ENCODE measurements at regions not wholly inside any gene's neighbourhood (a gene's known extent, or its start where the extent isn't known, plus 50 kb on each side); places are given as distances from the start of the nearest gene placed in this dataset.

GRCh38 chr9:108688051-108688450 is 167.7 kb downstream of the ACTL7B start:
- H3K4me2 ChIP-seq (ENCODE audit: low read length), result no peak overlapping the region
- intact Hi-C loops (cut with micrococcal nuclease), result no loop called here
- DNase-seq (no peak), ATAC-seq (no peak)
- H3K27ac ChIP-seq (ENCODE audit: low read length), result no peak overlapping the region
- no peaks in the 10 kb centered on the region for H3K36me3 ChIP-seq (ENCODE audit: low read depth, low read length)
- H3K9me3 ChIP-seq (ENCODE audit: low read length), result no peaks in the 10 kb centered on the region
- no peaks in the 10 kb centered on the region for H3K9me2 ChIP-seq (replicated peaks; ENCODE audit: low read length)
- TF ChIP-seq EZH2 (IDR thresholded peaks at IDR 0.05; ENCODE audit: low read length, unreplicated experiment), result no peak
- no peak for TF ChIP-seq EZH2phosphoT487 (IDR thresholded peaks at IDR 0.05; ENCODE audit: borderline replicate concordance, low read length)
- TF ChIP-seq, protein P1, sequence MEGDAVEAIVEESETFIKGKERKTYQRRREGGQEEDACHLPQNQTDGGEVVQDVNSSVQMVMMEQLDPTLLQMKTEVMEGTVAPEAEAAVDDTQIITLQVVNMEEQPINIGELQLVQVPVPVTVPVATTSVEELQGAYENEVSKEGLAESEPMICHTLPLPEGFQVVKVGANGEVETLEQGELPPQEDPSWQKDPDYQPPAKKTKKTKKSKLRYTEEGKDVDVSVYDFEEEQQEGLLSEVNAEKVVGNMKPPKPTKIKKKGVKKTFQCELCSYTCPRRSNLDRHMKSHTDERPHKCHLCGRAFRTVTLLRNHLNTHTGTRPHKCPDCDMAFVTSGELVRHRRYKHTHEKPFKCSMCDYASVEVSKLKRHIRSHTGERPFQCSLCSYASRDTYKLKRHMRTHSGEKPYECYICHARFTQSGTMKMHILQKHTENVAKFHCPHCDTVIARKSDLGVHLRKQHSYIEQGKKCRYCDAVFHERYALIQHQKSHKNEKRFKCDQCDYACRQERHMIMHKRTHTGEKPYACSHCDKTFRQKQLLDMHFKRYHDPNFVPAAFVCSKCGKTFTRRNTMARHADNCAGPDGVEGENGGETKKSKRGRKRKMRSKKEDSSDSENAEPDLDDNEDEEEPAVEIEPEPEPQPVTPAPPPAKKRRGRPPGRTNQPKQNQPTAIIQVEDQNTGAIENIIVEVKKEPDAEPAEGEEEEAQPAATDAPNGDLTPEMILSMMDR (conservative IDR thresholded peaks at IDR 0.05; ENCODE audit: low read depth, low read length), result no peak
- no peaks in the 10 kb centered on the region for H4K20me1 ChIP-seq (ENCODE audit: low read length)
- ChIA-PET CTCF (no interaction called here), POLR2A (ENCODE audit: unreplicated experiment) (no interaction called here)
- no TSS peak for BruUV-seq (replicated peaks)
- H3F3A ChIP-seq (ENCODE audit: low read length, unreplicated experiment), result no peaks in the 10 kb centered on the region
- no peak overlapping the region for H3K9ac ChIP-seq (ENCODE audit: low read length)
- H3K79me2 ChIP-seq (ENCODE audit: low read length), result no peaks in the 10 kb centered on the region
- H3K27me3 ChIP-seq (ENCODE audit: low read length), result no peaks in the 10 kb centered on the region
- H2AFZ ChIP-seq (ENCODE audit: low read length), result no peak overlapping the region
- no peak overlapping the region for H3K4me3 ChIP-seq (ENCODE audit: low read length)
- peaks cover 4% of the 10 kb centered on the region for H3K4me1 ChIP-seq (ENCODE audit: insufficient read depth, low read length)

DNA sequence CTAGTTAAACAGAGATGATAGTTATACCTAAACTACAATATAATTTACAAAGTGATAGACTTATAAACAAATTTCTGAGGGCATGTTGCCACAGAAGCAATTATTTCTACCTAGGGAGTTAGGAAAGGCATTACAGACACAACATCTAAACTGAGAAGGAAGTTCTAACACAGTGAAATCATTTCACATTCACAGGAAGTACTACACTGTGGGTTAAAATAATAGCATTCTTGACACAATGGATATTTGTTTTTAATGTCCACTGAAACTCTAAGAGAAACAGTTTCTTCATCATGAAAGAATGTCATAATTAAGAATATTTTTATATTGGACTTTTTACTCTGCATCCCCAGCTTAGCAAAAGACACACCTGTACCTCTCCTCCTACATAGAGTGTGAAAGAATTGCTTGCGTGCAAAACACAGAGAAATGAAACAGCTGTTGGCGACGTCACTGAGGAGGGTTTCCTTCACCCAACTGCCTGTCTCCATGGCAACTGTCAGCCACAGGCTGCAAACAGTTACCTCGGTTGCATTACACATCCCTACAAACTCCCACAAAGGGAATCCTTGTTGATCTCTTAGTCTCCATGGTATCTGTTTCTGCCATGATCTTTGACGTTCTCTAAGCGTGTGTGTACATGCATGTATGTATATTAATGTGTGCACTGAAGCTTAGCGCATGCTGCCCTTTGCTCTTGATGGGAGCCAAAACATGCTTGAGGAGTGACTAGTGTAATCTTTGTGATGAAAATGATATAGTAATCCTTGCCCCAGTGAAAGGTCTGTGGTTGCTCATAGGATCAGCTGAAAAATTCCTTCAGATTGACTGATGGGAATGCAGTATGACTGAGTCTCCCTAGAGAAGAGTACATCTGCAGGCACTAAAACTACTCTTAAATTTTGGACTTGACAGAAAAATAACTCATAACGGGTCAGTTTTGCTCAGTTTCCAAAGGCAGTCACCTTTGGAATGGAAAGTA is 168.5 kb downstream of the ACTL7B start:
- Histone ChIP-seq H4K20me1 (ENCODE audit: low read length) (no peaks in the 10 kb centered on the region), H3K79me2 (ENCODE audit: low read length) (no peaks in the 10 kb centered on the region), H3K27me3 (ENCODE audit: low read length) (no peaks in the 10 kb centered on the region), H3F3A (ENCODE audit: low read length, unreplicated experiment) (no peaks in the 10 kb centered on the region), H3K36me3 (ENCODE audit: low read depth, low read length) (no peaks in the 10 kb centered on the region), H2AFZ (ENCODE audit: low read length) (no peak overlapping the region), H3K4me1 (ENCODE audit: insufficient read depth, low read length) (peaks cover 4% of the 10 kb centered on the region), H3K9ac (ENCODE audit: low read length) (no peak overlapping the region), H3K4me3 (ENCODE audit: low read length) (no peak overlapping the region), H3K9me2 (replicated peaks; ENCODE audit: low read length) (no peaks in the 10 kb centered on the region), H3K27ac (ENCODE audit: low read length) (no peak overlapping the region), H3K4me2 (ENCODE audit: low read length) (no peak overlapping the region), H3K9me3 (ENCODE audit: low read length) (no peaks in the 10 kb centered on the region)
- BruUV-seq (replicated peaks), result no TSS peak
- DNase-seq (no peak), ATAC-seq (no peak)
- POLR2A ChIA-PET (ENCODE audit: unreplicated experiment), result no interaction called here
- TF ChIP-seq, protein P1 (conservative IDR thresholded peaks at IDR 0.05; ENCODE audit: low read depth, low read length), result no peak
- TF ChIP-seq EZH2phosphoT487 (IDR thresholded peaks at IDR 0.05; ENCODE audit: borderline replicate concordance, low read length) (no peak), EZH2 (IDR thresholded peaks at IDR 0.05; ENCODE audit: low read length, unreplicated experiment) (no peak)
- intact Hi-C loops (cut with micrococcal nuclease), result no loop called here
- CTCF ChIA-PET, result no interaction called here
